ENCODE measurements at regions not wholly inside any gene's neighbourhood (a gene's known extent, or its start where the extent isn't known, plus 50 kb on each side); places are given as distances from the start of the nearest gene placed in this dataset.
A peak's percentile ranks its signal among the peaks of the same experiment; 100 is the strongest.

- ATAC-seq (no peak), DNase-seq (ENCODE audit: low spot score) (no peak)
- H3K4me1 Mint-ChIP-seq, result peaks cover 12% of the 10 kb centered on the region
- POLR2A ChIA-PET, result interaction anchor here (0.6 kb wide), 2 partner anchors 106 to 230 kb away, joined by 3 read pairs; no protein-coding TSS in a partner anchor
- TF ChIP-seq CTCF (IDR thresholded peaks at IDR 0.05), result no peak
- TF ChIP-seq ZNF263 (CRISPR knock-in tag; IDR thresholded peaks at IDR 0.05; ENCODE audit: low read depth), result no peak
- TF ChIP-seq KAT7 (CRISPR knock-in tag; IDR thresholded peaks at IDR 0.05; ENCODE audit: borderline replicate concordance), result no peak
- no peak for TF ChIP-seq PRRX2 (CRISPR knock-in tag; IDR thresholded peaks at IDR 0.05)
- no peak for TF ChIP-seq MXD4 (CRISPR knock-in tag; IDR thresholded peaks at IDR 0.05; ENCODE audit: borderline replicate concordance)
- no peak for TF ChIP-seq ESRRA (CRISPR knock-in tag; IDR thresholded peaks at IDR 0.05; ENCODE audit: borderline replicate concordance)
- TF ChIP-seq ELF4 (CRISPR knock-in tag; IDR thresholded peaks at IDR 0.05; ENCODE audit: low read depth), result no peak
- TF ChIP-seq CDX4 (CRISPR knock-in tag; IDR thresholded peaks at IDR 0.05; ENCODE audit: borderline replicate concordance), result no peak
- no peak for TF ChIP-seq ZMAT4 (CRISPR knock-in tag; IDR thresholded peaks at IDR 0.05)
- no peak for TF ChIP-seq E2F4 (CRISPR knock-in tag; IDR thresholded peaks at IDR 0.05; ENCODE audit: borderline replicate concordance, low read depth)
- no peak for TF ChIP-seq MAX (CRISPR knock-in tag; IDR thresholded peaks at IDR 0.05)
- no peak for TF ChIP-seq ATF1 (CRISPR knock-in tag; IDR thresholded peaks at IDR 0.05)
- TF ChIP-seq NFATC4 (CRISPR knock-in tag; IDR thresholded peaks at IDR 0.05), result no peak
- TF ChIP-seq ETV6 (CRISPR knock-in tag; IDR thresholded peaks at IDR 0.05), result no peak
- no peak for TF ChIP-seq GABPB1 (CRISPR knock-in tag; IDR thresholded peaks at IDR 0.05)
- H3K36me3 Mint-ChIP-seq, result peaks cover 17% of the 10 kb centered on the region
- H3K27me3 Mint-ChIP-seq (ENCODE audit: low read depth), result peaks cover 8% of the 10 kb centered on the region
- H3K9me3 Mint-ChIP-seq, result peaks cover 14% of the 10 kb centered on the region
- no peak overlapping the region for H3K4me3 Mint-ChIP-seq
- CTCF ChIA-PET, result interaction anchor here (0.7 kb wide), 1 partner anchor 164 kb away, joined by 3 read pairs; the partner anchor contains the start of gene DHX8
- no peak overlapping the region for H3K27ac Mint-ChIP-seq
Observed at GRCh38 chr17:43319293-43320124, 79.3 kb upstream of the ARL4D start.

GRCh38 chr17:43316522-43317142, 82.2 kb upstream of the ARL4D start:
- DNase-seq (ENCODE audit: low spot score), result peak; percentile 30
- CTCF ChIA-PET, result interaction anchor here (0.9 to 3.6 kb wide), 6 partner anchors 9 to 319 kb away, joined by 3 to 13 read pairs (median 4); partner anchors contain the start of genes NBR1, RPL27 and TMEM106A
- no peak for TF ChIP-seq CDX4 (CRISPR knock-in tag; IDR thresholded peaks at IDR 0.05; ENCODE audit: borderline replicate concordance)
- TF ChIP-seq SMAD4 (CRISPR knock-in tag; IDR thresholded peaks at IDR 0.05), result no peak
- no peak for TF ChIP-seq ZNF232 (CRISPR knock-in tag; IDR thresholded peaks at IDR 0.05)
- TF ChIP-seq ZNF512 (CRISPR knock-in tag; IDR thresholded peaks at IDR 0.05; ENCODE audit: borderline replicate concordance), result no peak
- no peak for TF ChIP-seq USF2 (CRISPR knock-in tag; IDR thresholded peaks at IDR 0.05)
- TF ChIP-seq PRDM15 (CRISPR knock-in tag; IDR thresholded peaks at IDR 0.05), result no peak
- TF ChIP-seq NFYB (CRISPR knock-in tag; conservative IDR thresholded peaks at IDR 0.05; ENCODE audit: low read depth), result no peak

More at GRCh38 chr17:43316522-43317142, 82.2 kb upstream of the ARL4D start:
- no peak for ATAC-seq
- Mint-ChIP-seq H3K36me3 (peaks cover 17% of the 10 kb centered on the region), H3K9me3 (peaks cover 14% of the 10 kb centered on the region), H3K4me1 (peaks cover 3% of the 10 kb centered on the region), H3K27ac (0 out of 2 replicates have a peak overlapping the region, but pooled peaks have one; percentile 41), H3K4me3 (0 out of 2 replicates have a peak overlapping the region, but pooled peaks have one; percentile 8), H3K27me3 (ENCODE audit: low read depth) (peaks cover 10% of the 10 kb centered on the region)
- POLR2A ChIA-PET, result interaction anchor here (0.7 to 2.4 kb wide), 5 partner anchors 82 to 318 kb away, joined by 3 to 14 read pairs (median 7); partner anchors contain the start of genes ARL4D, RPL27 and VAT1
